Upper lobe of left lung (tissue), 6 donors: ENCODE measurements at regions not wholly inside any gene's neighbourhood (a gene's known extent, or its start where the extent isn't known, plus 50 kb on each side); places are given as distances from the start of the nearest gene placed in this dataset.
A peak's percentile ranks its signal among the peaks of the same experiment; 100 is the strongest.

Source experiments
- ATAC-seq, 2 donors: fragments of 200-7000 bp; cut with Tn5 transposase; one replicate each; pipeline ENCODE4 v1.9.1; 2022; ENCODE audit warnings: mild to moderate bottlenecking in 2 of 2, moderate library complexity in 2 of 2; ENCODE audit not compliant: low FRiP score in 2 of 2
- DNase-seq, 2 donors: peaks; one replicate each; pipeline ENCODE4 v3.0.0-alpha.2; 2019 to 2020
- H3K27ac ChIP-seq, 4 donors: fragments of 200-600 bp; sonication (generic); one replicate each; pipeline ENCODE4 v1.5.1; 2016 to 2019
- H3K27me3 ChIP-seq, 4 donors: fragments of 200-600 bp; sonication (generic); one replicate each; pipeline ENCODE4 v1.5.1; 2017 to 2019
- H3K36me3 ChIP-seq, 4 donors: fragments of 200-600 bp; sonication (generic); one replicate each; pipeline ENCODE4 v1.5.1; 2016 to 2019
- H3K4me1 ChIP-seq, 4 donors: fragments of 200-600 bp; sonication (generic); one replicate each; pipeline ENCODE4 v1.5.1; 2018 to 2019
- H3K4me3 ChIP-seq, 4 donors: fragments of 200-600 bp; sonication (generic); one replicate each; pipeline ENCODE4 v1.5.1; 2017 to 2019; ENCODE audit warnings: mild to moderate bottlenecking in 2 of 4, moderate library complexity in 1 of 4
- H3K9me3 ChIP-seq, 4 donors: fragments of 200-600 bp; sonication (generic); one replicate each; pipeline ENCODE4 v1.5.1; 2018 to 2019
- CTCF ChIP-seq, 6 experiments: fragments of 450-650 bp in 4 of 6; fragments of 200-600 bp in 2 of 6; sonication (generic) in 2 of 6; IDR thresholded peaks; one replicate each; pipeline ENCODE4 v1.5.1; 2016 to 2019; ENCODE audit warnings: antibody characterized with exemption in 6 of 6
- EP300 ChIP-seq, 4 donors: sonication (generic); formaldehyde crosslinking; IDR thresholded peaks; one replicate each; pipeline ENCODE4 v1.5.1; 2017; ENCODE audit warnings: antibody characterized with exemption in 4 of 4, control low read depth in 2 of 4
- POLR2A ChIP-seq, 4 donors: fragments of 450-650 bp; IDR thresholded peaks; one replicate each; pipeline ENCODE4 v1.5.1; 2016 to 2017; ENCODE audit warnings: antibody characterized with exemption in 4 of 4, mild to moderate bottlenecking in 2 of 4
- POLR2AphosphoS5 ChIP-seq, 2 donors: sonication (generic); formaldehyde crosslinking; IDR thresholded peaks; one replicate each; pipeline ENCODE4 v1.5.1; 2017; ENCODE audit warnings: antibody characterized with exemption in 2 of 2
- WGBS, 2 donors: methylation state at CpG; one replicate each; pipeline ENCODE4 v1.1.5; 2017 to 2018; 5-methylcytosine and 5-hydroxymethylcytosine counted together
- donor health status: DM: no; HTN: no; CAD: no; lungs with moderate emphysema.
- donor health status: DM: no; HTN: yes; CAD: no; lungs with severe emphysema.

GRCh38 chr13:109479534-109479933 lies 306.8 kb downstream of the IRS2 start:
- Histone ChIP-seq H3K36me3 (no peaks in the 10 kb centered on the region), H3K4me3 (no peak overlapping the region), H3K4me1 (peaks cover 0 to 2% (median 0%) of the 10 kb centered on the region in 4 donors), H3K27ac (no peak overlapping the region), H3K9me3 (no peaks in the 10 kb centered on the region), H3K27me3 (no peaks in the 10 kb centered on the region)
- TF ChIP-seq EP300 (IDR thresholded peaks at IDR 0.05), result no peak
- TF ChIP-seq CTCF (IDR thresholded peaks at IDR 0.05), result no peak
- no peak for TF ChIP-seq POLR2AphosphoS5 (IDR thresholded peaks at IDR 0.05)
- no peak for TF ChIP-seq POLR2A (IDR thresholded peaks at IDR 0.05)
- ATAC-seq (no peak), DNase-seq (no peak)
- 93 to 94% methylated on average over 2 of the region's 2 CpGs for WGBS, 2 donors

DNA sequence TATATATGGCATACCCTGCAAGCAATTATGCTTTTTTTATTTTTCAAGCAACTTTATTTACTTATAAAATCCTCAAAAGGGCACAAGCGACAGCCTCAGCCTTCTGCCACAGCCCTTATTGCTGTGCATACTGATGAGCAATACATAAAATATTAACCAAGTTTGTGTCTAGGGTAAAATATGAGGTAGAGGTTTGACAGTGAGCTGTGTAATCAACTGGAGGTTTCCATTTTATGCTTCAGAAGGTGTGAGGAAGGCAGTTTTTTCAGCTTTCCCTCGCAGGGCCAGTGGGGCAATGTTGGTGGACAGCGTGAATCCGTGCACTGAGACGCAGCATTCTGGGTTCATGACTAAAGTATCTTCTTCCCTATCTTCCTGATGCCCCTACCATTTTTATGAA lies 310.4 kb downstream of the IRS2 start:
- Histone ChIP-seq H3K9me3 (no peaks in the 10 kb centered on the region), H3K36me3 (no peaks in the 10 kb centered on the region), H3K4me3 (no peak overlapping the region), H3K27me3 (no peaks in the 10 kb centered on the region), H3K4me1 (peaks cover 0 to 2% (median 0%) of the 10 kb centered on the region in 4 donors), H3K27ac (no peak overlapping the region)
- ATAC-seq (no peak), DNase-seq (no peak)
- no peak for TF ChIP-seq CTCF (IDR thresholded peaks at IDR 0.05)
- no peak for TF ChIP-seq POLR2A (IDR thresholded peaks at IDR 0.05)
- no peak for TF ChIP-seq EP300 (IDR thresholded peaks at IDR 0.05)
- TF ChIP-seq POLR2AphosphoS5 (IDR thresholded peaks at IDR 0.05), result no peak
- whole genome bisulfite sequencing, 2 donors, result 91 to 92% methylated on average over 5 of the region's 5 CpGs

DNA sequence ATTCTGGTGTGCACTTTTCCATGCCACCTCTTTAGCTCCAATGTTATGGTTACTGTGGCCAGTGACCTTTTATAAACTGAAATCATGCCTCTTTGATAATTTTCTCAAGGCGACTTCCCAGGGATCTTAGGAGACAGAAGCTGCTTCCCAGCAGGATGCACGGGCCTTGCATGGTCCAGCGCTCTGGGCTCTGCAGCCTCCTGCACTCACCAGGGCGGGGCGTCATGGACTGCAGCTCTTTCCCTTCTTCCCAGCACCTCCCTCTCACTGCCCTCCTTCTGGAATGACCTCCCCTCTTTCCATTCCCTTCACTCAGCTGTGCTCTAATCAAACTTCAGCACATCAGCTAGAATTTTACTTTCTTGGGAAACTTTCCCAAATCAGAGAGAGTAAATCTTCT lies 318.3 kb downstream of the IRS2 start:
- Histone ChIP-seq H3K27ac (no peak overlapping the region), H3K36me3 (no peaks in the 10 kb centered on the region), H3K4me3 (no peak overlapping the region), H3K27me3 (no peaks in the 10 kb centered on the region), H3K4me1 (no peaks in the 10 kb centered on the region), H3K9me3 (no peaks in the 10 kb centered on the region)
- DNase-seq, result peak in 1 of 2 donors; percentile 17
- peak in 1 of 2 donors; percentile 24 for ATAC-seq
- 47 to 51% methylated on average over 5 of the region's 5 CpGs for WGBS, 2 donors
- TF ChIP-seq CTCF (IDR thresholded peaks at IDR 0.05), result no peak
- TF ChIP-seq POLR2AphosphoS5 (IDR thresholded peaks at IDR 0.05), result no peak
- TF ChIP-seq EP300 (IDR thresholded peaks at IDR 0.05), result no peak
- no peak for TF ChIP-seq POLR2A (IDR thresholded peaks at IDR 0.05)

- DNase-seq, result no peak
- Histone ChIP-seq H3K4me1 (no peaks in the 10 kb centered on the region), H3K9me3 (no peaks in the 10 kb centered on the region), H3K27ac (no peak overlapping the region), H3K36me3 (no peaks in the 10 kb centered on the region), H3K27me3 (no peaks in the 10 kb centered on the region), H3K4me3 (no peak overlapping the region)
- no peak for TF ChIP-seq POLR2A (IDR thresholded peaks at IDR 0.05)
- no peak for TF ChIP-seq EP300 (IDR thresholded peaks at IDR 0.05)
- TF ChIP-seq CTCF (IDR thresholded peaks at IDR 0.05), result no peak
- no peak for TF ChIP-seq POLR2AphosphoS5 (IDR thresholded peaks at IDR 0.05)
- WGBS, 2 donors, result 51 to 86% methylated on average over 2 of the region's 2 CpGs
- no peak for ATAC-seq
Observed at GRCh38 chr13:109465148-109465547, 321.2 kb downstream of the IRS2 start.

GRCh38 chr13:109454167-109454917 lies 332.0 kb downstream of the IRS2 start:
- Histone ChIP-seq H3K27ac (no peak overlapping the region), H3K4me3 (no peak overlapping the region), H3K36me3 (no peaks in the 10 kb centered on the region), H3K9me3 (no peaks in the 10 kb centered on the region), H3K27me3 (no peaks in the 10 kb centered on the region), H3K4me1 (no peaks in the 10 kb centered on the region)
- WGBS, 2 donors, result 77 to 83% methylated on average over 4 of the region's 4 CpGs
- ATAC-seq (no peak), DNase-seq (no peak)
- no peak for TF ChIP-seq POLR2A (IDR thresholded peaks at IDR 0.05)
- no peak for TF ChIP-seq POLR2AphosphoS5 (IDR thresholded peaks at IDR 0.05)
- no peak for TF ChIP-seq EP300 (IDR thresholded peaks at IDR 0.05)
- no peak for TF ChIP-seq CTCF (IDR thresholded peaks at IDR 0.05)
